GM12891 (cell line): ENCODE measurements at regions not wholly inside any gene's neighbourhood (a gene's known extent, or its start where the extent isn't known, plus 50 kb on each side); places are given as distances from the start of the nearest gene placed in this dataset.

ENCODE experiments used
- POLR2A ChIP-seq: IDR thresholded peaks from 2 replicates; pipeline ENCODE4 v1.6.1; 2011; ENCODE audit warnings: low read depth, low read length, control low read depth
- POLR2AphosphoS5 ChIP-seq: IDR thresholded peaks from 2 replicates; pipeline ENCODE4 v1.6.1; 2011; ENCODE audit warnings: low read depth, low read length, control low read depth
- SPI1 ChIP-seq: IDR thresholded peaks from 2 replicates; pipeline ENCODE4 v1.6.1; 2011; ENCODE audit warnings: low read depth, low read length, control low read depth
- TAF1 ChIP-seq: IDR thresholded peaks from 2 replicates; pipeline ENCODE4 v1.6.1; 2011; ENCODE audit warnings: low read depth, low read length, control low read depth

- TF ChIP-seq TAF1 (no peak), POLR2AphosphoS5 (no peak), POLR2A (no peak), SPI1 (no peak)
Measured at GRCh38 chr5:169411786-169412430, 111.0 kb upstream of the SLIT3 start.
